Fibroblast of the aortic adventitia (primary cell): ENCODE measurements at regions not wholly inside any gene's neighbourhood (a gene's known extent, or its start where the extent isn't known, plus 50 kb on each side); places are given as distances from the start of the nearest gene placed in this dataset.

ENCODE experiments used
- DNase-seq: peaks from one replicate; pipeline ENCODE4 v3.0.0-alpha.2; 2010; ENCODE audit warnings: low read depth
- H3K4me3 ChIP-seq: 2 replicates; pipeline ENCODE4 v1.5.1; 2011; ENCODE audit warnings: low read depth, mild to moderate bottlenecking, control low read depth, low read length, moderate library complexity
- TF ChIP-seq, protein P1 (sequence below): IDR thresholded peaks from 2 replicates; pipeline ENCODE4 v1.5.1; 2011; ENCODE audit warnings: mild to moderate bottlenecking, low read length, control low read depth, inconsistent platforms; ENCODE audit not compliant: insufficient read depth

DNA sequence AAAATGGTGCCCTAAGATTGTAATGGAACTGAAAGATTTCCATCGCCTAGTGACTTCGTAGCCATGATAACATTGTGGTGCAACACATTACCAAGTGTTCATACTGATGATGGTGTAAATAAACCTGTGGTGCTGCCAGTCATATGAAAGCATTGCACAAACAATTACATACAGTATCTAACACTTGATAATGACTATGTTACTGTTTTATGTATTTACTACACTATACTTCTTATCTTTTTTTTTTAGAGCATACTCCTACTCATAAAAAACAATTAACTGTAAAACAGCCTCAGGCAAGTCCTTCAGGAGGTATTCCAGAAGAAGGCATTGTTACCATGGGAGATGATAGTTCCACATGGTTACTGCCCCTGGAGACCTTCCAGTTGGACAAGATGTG is 152.7 kb upstream of the EDNRA start:
- no peak overlapping the region for H3K4me3 ChIP-seq
- TF ChIP-seq, protein P1, sequence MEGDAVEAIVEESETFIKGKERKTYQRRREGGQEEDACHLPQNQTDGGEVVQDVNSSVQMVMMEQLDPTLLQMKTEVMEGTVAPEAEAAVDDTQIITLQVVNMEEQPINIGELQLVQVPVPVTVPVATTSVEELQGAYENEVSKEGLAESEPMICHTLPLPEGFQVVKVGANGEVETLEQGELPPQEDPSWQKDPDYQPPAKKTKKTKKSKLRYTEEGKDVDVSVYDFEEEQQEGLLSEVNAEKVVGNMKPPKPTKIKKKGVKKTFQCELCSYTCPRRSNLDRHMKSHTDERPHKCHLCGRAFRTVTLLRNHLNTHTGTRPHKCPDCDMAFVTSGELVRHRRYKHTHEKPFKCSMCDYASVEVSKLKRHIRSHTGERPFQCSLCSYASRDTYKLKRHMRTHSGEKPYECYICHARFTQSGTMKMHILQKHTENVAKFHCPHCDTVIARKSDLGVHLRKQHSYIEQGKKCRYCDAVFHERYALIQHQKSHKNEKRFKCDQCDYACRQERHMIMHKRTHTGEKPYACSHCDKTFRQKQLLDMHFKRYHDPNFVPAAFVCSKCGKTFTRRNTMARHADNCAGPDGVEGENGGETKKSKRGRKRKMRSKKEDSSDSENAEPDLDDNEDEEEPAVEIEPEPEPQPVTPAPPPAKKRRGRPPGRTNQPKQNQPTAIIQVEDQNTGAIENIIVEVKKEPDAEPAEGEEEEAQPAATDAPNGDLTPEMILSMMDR = no peak
- DNase-seq = no peak

DNA sequence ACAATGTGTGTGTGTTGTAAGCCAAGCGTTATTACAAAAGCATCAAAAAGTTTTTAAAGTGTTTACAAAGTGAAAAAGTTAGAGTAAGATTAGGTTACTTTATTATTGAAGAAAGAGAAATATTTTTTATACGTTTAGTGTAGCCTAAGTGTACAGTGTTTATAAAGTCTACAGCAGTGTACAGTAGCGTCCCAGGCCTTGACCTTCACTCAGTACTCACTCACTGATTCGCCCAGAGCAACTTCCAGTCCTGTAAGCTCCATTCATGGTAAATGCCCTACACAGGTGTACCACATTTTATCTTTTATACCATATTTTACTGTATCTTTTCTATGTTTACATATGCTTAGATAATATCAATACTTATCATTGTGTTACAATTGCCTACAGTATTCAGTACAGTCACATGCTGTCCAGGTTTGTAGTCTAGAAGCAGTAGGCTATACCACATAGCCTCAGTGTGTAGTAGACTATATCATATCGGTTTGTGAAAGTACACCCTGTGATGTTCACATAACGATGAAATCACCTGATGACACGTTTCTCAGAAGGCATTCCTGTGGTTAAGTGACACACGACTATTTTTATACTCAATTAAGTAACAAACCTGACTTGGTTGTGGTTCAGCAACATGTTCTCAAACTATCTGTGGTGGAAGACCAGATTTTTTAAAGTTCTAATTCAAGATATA is 152.0 kb upstream of the EDNRA start:
- TF ChIP-seq, protein P1 = no peak
- H3K4me3 ChIP-seq = no peak overlapping the region
- DNase-seq = no peak

DNA sequence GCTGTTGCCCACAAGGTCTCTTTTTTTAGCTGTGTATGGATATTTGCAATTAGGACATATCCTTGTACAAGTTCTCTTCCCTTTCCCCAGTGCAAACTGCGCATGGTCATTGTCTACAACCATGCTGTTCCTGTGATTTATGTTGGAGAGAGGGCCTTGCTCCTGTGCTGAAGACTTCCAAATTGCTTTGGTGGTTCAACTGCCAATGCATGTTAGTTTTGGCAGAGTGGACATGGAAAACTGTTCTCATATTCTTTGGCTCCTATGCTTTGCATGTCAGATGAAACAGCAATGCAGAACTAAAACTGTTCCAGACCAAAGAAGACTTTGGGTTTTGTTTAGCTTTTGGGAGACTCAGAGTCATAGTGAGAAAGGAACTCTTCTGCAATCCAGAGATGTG is 148.8 kb upstream of the EDNRA start:
- DNase-seq = peak; percentile 84
- TF ChIP-seq, protein P1 = no peak
- no peak overlapping the region for H3K4me3 ChIP-seq

DNA sequence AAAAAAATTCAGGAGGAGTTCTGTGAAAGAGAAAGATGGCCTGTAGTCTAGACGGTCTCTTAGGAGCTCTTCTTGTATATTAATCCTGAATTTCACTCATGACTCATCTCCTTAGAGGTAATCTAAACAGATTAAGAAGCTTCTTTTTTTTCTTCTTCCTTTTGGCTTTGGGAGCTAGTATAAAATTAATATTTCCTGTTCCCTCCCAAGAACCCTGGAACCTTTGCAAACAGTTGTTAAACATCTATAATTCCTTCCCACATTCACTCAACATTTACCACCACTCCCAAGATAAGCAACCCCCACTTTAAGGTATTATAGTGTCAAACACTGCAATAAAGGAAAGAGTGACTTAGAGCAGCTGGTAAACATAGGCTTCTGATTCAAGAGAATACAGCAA is 146.4 kb upstream of the EDNRA start:
- TF ChIP-seq, protein P1 = no peak
- DNase-seq = peak; percentile 80

DNA sequence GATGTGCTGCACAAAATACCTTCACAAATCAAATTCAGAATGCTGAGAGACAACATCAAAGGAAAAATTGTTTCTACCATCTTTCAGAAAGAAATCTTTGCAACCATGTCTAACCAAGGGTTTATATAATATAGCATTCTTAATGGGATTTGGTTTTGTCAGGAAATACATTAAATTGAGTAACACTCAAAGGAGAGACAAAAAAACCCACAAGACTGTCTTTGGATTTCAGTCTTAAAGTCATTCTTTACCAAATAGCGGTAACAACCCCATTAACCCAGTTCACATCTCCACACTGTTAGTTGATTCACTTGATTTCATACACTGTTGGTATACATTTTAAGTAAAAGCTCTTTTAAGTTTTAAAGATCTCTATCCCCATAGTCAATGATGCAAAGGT is 145.7 kb upstream of the EDNRA start:
- TF ChIP-seq, protein P1 = no peak
- DNase-seq = no peak

More for the DNA sequence above, 146.4 kb upstream of the EDNRA start:
- H3K4me3 ChIP-seq = no peak overlapping the region

DNA sequence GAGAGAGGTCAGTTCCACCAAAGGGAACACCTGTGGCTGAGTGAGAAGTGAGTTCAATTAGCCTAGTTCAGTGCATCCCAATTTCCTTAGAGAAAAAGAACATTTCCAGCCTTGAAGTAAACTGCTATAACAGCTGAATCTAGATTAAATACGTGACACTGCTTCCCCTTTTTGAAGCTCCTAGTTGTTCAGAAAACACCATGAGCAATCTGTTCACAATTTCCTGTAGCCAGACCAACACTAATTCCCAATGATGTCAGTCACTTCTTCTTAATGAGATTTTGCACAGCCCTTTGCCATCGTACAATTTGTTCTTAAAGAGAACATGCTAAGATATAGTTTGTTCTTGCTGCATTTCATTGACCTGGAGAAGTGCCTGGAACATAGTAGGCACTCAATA is 144.6 kb upstream of the EDNRA start:
- DNase-seq = no peak
- no peak overlapping the region for H3K4me3 ChIP-seq
- TF ChIP-seq, protein P1 = no peak

More for the DNA sequence above, 145.7 kb upstream of the EDNRA start:
- no peak overlapping the region for H3K4me3 ChIP-seq

DNA sequence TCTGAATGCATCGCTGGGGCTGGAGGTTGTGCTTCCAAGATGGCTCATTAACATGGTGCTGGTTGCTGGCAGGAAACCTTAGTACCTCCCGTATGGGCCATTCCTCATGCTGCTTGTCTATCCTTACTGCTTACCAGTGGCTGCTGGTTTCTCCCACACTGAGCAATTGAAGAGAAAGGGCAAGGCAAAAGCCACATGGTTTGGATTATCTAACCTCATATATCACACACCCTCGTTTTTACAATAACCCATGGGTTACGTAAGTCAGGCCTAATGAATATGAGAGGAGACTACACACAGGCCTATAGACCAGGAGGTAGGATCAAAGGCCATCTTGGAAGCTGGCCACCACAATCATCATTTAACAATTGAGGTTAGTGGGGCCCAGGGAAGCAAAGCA is 141.8 kb upstream of the EDNRA start:
- no peak for DNase-seq
- TF ChIP-seq, protein P1 = no peak
- no peak overlapping the region for H3K4me3 ChIP-seq
